ENCODE measurements at regions not wholly inside any gene's neighbourhood (a gene's known extent, or its start where the extent isn't known, plus 50 kb on each side); places are given as distances from the start of the nearest gene placed in this dataset.

DNA sequence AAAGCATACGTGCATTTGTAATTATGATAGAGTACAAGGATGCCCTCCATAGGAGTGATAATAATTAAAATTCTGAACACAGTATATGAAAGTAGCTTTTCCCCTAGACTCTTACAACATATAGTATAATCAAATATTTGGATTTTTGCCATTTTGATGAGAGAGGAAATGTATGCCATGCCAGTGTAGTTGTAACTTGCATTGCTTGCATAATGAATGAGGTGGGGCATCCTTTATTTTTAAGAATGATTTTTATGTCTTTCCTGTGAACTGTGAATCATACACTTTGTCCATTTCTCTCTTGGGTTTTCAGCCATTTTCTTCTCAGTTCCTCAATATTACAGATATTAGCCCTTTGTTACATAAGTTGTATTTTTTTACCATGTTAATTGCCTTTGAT is 197.5 kb downstream of the SCG2 start:
- no peak for DNase-seq

GRCh38 chr2:223414646-223415045 is 187.5 kb downstream of the SCG2 start:
- no peak for DNase-seq

DNA sequence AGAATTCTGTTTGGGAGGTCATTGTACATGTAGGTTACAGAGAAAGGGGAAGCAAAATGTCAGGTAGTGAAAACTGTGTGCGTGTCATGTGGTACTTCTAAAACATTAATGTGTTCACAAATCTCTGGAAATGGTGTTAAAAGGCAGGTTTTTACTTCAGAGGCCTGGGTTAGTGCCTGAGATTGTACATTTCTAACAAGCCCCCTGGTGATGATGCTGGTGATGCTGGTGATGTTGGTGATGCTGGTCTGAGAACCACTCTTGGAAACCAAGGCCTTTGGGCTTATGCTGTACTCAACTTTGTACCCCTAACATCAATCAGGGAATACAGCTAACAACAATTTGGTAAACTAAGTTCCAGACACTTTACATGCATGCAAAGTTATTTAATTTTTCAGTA is 187.1 kb downstream of the SCG2 start:
- DNase-seq = no peak

DNA sequence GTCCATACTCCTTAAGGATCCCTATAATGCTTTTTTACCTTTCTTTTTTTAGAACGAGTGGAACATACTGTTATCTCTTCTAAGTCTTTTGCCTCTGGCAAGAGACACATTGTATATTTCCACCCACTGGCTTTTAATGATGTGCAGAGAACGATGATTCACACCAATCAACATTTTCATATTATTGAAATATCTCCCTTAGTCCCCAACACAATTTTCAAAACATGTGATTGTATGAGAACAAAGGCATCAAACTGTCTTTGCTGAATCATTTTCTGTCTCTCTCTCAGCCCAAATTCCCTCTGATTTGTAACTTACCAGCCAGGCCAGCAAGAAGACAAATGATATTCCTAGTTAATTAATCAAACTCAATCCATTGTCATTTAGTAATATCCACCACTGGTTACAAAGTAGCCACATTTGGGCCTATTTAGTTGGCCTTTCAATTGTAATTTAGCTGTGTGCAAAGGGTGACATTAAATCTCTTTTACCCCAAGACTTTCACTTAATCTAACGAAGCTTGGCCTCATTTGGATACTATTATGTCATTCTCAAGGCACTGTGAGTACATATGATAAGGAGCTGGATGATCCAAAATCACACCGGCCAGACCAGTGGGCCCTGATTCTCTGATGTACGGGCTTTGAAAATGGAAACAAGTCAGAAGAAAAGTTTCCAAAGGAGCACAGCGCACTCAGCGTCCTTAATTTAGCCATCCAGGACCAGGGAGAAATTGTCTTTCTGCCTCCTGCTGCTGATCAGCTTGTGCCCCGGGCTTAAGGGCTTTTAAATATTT is 185.1 kb downstream of the SCG2 start:
- no peak for DNase-seq

DNA sequence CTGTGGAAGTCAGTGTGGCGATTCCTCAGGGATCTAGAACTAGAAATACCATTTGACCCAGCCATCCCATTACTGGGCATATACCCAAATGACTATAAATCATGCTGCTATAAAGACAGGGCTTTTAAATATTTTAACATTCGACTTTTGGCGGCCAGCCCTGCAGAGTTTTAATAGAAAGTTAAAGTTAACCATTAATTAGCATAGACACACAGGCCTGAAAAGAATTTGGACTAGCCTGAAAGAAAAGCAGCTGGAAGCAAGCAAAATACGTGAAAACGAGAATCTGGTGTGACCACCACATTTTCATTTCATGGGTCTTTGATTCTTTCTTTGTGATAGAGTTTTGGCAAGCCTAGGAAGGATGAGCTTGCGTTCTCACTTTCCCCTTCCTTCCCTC is 184.0 kb downstream of the SCG2 start:
- no peak for DNase-seq

DNA sequence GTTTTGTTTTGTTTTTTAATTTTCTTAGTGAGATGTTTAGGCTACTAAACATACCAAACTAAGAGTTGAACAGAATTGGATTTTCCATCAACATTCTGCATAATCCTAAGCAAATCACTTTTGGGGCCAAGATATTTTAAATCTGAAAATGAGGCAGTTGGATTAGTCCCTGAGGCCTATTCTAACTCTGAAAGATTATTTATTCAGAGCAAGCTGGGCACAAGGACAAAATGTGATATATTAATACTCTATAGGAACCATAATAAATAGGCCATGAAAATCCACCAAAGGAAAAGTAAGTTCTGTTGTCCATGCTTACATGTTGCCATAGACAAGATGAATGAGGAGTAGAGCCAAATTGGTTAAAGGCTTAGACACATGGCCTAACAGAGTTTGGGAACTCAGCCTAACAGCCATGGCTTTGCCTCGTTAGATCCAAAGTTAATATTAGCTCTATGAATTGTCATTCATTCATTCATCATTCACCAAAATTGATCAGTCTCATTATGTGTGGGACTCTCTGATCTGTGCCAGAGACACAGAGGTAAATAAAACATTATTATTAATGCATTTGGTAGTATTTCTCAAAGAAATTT is 183.5 kb downstream of the SCG2 start:
- DNase-seq = no peak

GRCh38 chr2:223420048-223420447 is 182.1 kb downstream of the SCG2 start:
- DNase-seq = no peak

DNA sequence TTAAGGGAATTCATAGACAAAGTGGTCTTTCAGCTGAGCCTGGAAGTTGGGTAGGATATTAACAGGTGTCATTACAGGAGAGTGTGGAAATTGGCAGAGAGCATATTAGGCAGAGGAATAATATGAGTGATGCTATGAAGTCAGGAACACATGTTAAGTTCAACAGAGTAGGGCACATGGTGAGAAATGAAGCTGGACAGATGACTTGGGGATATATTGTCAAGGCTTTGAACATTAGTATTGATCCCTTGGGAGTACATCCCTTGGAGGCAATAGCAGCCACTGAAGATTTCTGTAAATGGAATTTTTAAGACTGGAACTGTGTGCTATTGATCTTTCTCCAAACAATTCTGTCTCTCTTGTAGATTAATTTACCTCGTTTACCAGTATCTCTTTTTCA is 170.7 kb downstream of the SCG2 start:
- no peak for DNase-seq

- DNase-seq = no peak
Observed at GRCh38 chr2:223433461-223433860, 168.7 kb downstream of the SCG2 start.

DNA sequence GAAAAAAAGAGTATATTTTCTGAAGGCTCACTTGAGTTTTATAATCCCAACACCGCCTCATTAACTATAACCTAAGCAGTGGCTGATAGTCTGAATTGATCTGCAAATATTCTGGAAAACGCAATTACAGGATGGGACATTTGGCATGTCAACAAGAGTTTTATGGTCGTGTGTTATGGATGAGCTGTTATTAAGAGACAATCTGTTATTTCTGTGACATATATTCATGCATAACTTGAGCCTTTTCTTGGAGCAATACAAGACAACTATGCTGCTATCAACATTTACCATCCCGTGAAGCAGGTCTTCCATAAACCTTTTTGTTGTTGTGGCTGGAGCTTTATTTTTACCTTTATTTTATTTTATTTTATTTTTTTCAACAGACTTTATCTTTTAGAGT is 164.4 kb downstream of the SCG2 start:
- no peak for DNase-seq

DNA sequence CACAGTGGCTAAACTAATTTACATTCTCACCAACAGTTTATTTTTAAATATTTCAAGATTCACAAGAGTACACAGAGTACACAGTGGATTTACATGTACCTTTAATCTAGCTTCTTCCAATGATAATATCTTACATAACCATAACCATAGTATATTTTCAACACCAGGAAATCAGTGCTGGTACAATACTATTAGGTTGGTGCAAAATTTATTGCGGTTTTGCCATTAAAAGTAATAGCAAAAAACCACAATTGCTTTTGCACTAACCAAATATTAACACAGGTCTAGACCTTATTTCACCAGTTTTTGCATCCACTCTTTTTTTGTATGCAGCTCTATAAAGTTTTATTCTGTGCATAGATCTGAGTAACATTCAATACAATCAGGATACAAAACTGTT is 163.0 kb downstream of the SCG2 start:
- no peak for DNase-seq

GRCh38 chr2:223439786-223440185 is 162.4 kb downstream of the SCG2 start:
- DNase-seq = no peak

DNA sequence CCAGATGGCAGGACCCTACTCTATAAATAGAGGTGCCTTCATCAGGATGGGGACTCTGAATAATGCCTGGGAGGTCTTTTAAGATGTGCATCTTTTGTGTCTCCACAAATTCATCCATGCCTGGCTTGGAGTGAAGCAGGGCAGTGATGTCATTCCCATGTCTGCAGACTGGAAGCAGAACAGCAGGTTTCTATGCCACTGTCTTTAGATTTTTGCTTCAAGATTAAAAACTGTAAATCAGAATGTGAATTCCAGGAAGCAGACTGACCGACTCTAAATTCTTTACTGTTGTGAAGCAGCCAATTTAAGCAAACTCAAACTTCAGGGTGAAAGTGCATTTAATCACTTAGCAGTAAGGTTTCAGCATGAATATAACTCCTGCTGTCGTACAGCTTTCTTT is 159.3 kb downstream of the SCG2 start:
- no peak for DNase-seq

DNA sequence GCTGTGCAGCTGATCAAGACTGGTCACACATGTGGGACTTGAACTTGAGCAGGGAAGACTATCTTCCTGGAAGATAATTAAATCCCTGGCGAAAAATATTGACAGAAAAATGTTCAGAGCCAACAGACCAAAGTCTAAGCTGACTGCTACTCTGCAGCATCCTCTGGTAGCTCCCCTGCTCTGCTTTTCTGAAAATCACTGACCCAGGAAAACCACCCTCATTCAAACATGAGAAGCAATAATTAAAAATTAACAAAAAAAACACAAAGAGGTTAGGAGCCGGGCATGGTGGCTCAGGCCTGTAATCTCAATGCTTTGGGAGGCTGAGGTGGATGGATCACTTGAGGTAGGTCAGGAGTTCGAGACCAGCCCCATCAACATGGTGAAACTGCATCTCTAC is 151.9 kb downstream of the SCG2 start:
- DNase-seq = no peak

- no peak for DNase-seq
Observed at GRCh38 chr2:223457301-223457700, 144.9 kb downstream of the SCG2 start.

- DNase-seq = no peak
Observed at GRCh38 chr2:223459328-223459939, 142.7 kb downstream of the SCG2 start.

DNA sequence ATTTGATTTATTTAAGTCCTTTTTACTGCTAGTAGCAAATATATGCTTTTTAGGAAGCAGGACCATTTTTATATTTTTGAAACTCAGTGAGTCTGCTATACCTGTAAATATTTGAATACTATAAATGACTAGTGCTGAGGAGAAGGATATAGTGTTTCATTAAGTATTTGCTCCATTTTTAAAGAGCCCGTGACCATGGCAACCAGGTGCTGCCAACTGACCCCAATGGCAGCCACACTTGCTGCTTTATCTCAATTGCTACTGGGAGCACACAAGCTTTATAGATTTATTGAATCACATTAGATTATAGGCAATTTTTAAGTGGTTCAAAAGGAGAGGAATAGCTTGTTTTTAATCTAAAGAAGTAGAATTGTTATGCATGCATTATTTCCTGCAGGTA is 142.0 kb downstream of the SCG2 start:
- DNase-seq = peak; percentile 37

- no peak for DNase-seq
Observed at GRCh38 chr2:223460774-223461211, 141.4 kb downstream of the SCG2 start.

DNA sequence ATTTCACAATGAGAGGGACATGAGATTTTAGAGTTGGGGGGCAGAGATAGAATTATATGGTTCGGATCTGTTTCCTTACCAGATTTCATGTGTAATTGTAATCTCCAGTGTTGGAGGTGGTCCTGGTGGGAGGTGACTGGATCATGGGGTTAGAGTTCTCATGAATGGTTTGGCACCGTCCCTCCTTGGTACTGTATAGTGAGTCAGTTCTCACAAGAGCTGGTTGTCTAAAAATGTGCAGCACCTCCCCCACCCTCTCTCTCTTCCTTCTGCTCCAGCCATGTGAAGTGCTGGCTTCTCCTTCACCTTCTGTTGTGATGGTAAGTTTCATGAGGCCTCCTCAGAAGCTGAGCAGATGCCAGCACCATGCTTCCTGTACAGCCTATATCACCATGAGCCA is 138.1 kb downstream of the SCG2 start:
- DNase-seq = no peak

GRCh38 chr2:223465793-223466192 is 136.4 kb downstream of the SCG2 start:
- no peak for DNase-seq

DNA sequence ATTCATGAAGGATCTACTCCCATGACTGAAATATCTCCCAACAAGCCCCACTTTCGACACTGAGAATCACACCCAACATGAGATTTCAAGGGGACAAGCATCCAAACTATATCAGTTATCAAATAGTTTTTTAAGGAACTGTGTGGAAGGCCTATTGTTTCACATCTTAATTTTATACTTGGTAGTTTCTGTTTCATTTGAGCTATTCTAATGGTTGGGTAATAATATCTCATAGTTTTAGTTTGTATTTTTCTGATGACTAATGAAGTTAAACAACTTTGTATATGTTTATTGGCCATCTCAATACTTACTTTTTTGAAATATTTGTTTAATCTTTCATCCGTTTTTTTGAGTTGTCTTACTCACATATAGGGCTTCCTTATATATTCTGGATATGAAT is 135.0 kb downstream of the SCG2 start:
- no peak for DNase-seq

DNA sequence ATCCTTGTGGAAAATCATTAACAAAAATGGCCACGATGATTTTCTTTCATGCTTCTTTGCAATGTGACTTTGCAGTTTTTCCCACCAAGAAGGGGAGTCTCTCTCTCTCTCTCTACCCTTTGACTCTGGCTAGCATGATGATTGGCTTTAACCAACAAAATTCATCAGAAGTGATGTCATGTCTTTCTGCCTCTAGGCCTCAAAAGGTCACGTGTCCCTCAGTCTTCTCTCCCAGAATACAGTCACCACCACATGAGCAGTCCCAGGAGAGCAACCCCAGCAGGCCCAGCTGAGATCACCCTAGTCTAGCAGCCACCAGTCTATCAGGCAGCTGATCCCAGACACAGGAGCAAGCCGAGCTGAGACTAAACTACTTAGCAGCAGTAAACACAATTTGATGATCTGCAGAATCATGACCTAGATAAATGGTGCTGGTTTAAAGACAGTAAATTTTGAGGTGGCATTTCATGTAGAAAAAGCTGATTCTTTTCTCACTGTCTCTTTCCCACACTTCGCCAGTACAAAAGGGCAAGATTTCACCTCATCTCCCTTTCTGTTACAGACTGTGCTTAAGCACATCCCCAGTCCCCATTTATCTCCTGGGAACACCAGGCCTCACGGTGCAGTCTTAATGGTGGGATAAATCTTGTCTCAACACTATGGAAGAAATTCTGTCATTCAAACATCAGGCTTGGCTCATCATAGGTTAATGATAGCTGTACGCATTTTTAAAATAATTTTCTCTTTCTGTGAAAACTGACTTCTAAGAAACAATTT is 132.7 kb downstream of the SCG2 start:
- DNase-seq = no peak

GRCh38 chr2:223470602-223471001 is 131.6 kb downstream of the SCG2 start:
- DNase-seq = no peak

GRCh38 chr2:223472771-223473170 is 129.4 kb downstream of the SCG2 start:
- DNase-seq = no peak

Data from NCI-H1092 (cell line).